K562 (cell line): ENCODE measurements at regions not wholly inside any gene's neighbourhood (a gene's known extent, or its start where the extent isn't known, plus 50 kb on each side); places are given as distances from the start of the nearest gene placed in this dataset.

Experiments
- ATAC-seq: fragments of 200-7000 bp; cut with Tn5 transposase; 3 replicates; pipeline ENCODE4 v1.9.1; 2020; ENCODE audit warnings: moderate library complexity
- BruUV-seq: library from RNA; stranded (reverse); fragments of 400-500 nt; replicated peaks from 2 replicates; lab custom pipeline; 2021; lab: Mats Ljungman, UMichigan
- CTCF ChIA-PET: fragments of 300-600 bp; formaldehyde crosslinking; extraction: SDS; loops from one replicate; lab custom pipeline; 2021; ENCODE audit warnings: low intra/inter-chr PET ratio; lab: Yijun Ruan, JAX
- POLR2A ChIA-PET: fragments of 300-600, 350-650 bp; sonication (Branson Sonifier 250); formaldehyde crosslinking; extraction: SDS; loops from one replicate; lab custom pipeline; 2021; ENCODE audit warnings: antibody characterized with exemption, inconsistent platforms; lab: Yijun Ruan, JAX
- DNase-seq, 4 experiments: peaks; one replicate each; pipeline versions ENCODE4 v3.0.0 to v3.0.0-alpha.2; 2011 to 2018; ENCODE audit warnings: low spot score in 3 of 4, mixed read lengths in 3 of 4; ENCODE audit errors: extremely low read depth in 1 of 4
- FAIRE-seq: peaks from 2 replicates; lab custom pipeline; 2011; peaks lifted over from hg19 to GRCh38; lab: Jason Lieb, UNC
- H2AFZ ChIP-seq: 2 replicates; pipeline ENCODE4 v1.6.0; 2011; ENCODE audit warnings: low read depth, low read length, control low read depth, inconsistent platforms
- H3K27ac ChIP-seq: fragments of 200-600 bp; 3 replicates; pipeline ENCODE4 v1.8.0; 2011; ENCODE audit warnings: low read depth, mild to moderate bottlenecking, control low read depth, inconsistent platforms, low read length, moderate library complexity, mixed read lengths; ENCODE audit errors: extremely low read depth
- H3K27me3 ChIP-seq, 2 experiments: fragments of 300-600 bp in 1 of 2; 2 replicates in 1 of 2; 3 replicates in 1 of 2; pipeline versions ENCODE4 v1.6.0 to v1.8.0; 2011; ENCODE audit warnings: inconsistent platforms in 2 of 2, low read length in 2 of 2, mild to moderate bottlenecking in 1 of 2, mixed read lengths in 1 of 2, moderate library complexity in 1 of 2; ENCODE audit not compliant: control insufficient read depth in 2 of 2, insufficient read depth in 2 of 2
- H3K36me3 ChIP-seq: fragments of 300-600 bp; 3 replicates; pipeline ENCODE4 v1.8.0; 2011; ENCODE audit warnings: mild to moderate bottlenecking, low read length, inconsistent platforms; ENCODE audit not compliant: control insufficient read depth, insufficient read depth
- H3K4me1 ChIP-seq, 2 experiments: fragments of 200-600 bp in 1 of 2; replicated peaks in 1 of 2; 2 replicates in 1 of 2; 3 replicates in 1 of 2; pipeline versions ENCODE4 v1.5.1 to v1.8.0; 2011; ENCODE audit warnings: inconsistent platforms in 2 of 2, low read length in 2 of 2, mild to moderate bottlenecking in 1 of 2, mixed read lengths in 1 of 2, moderate library complexity in 1 of 2; ENCODE audit not compliant: control insufficient read depth in 2 of 2, insufficient read depth in 2 of 2
- H3K4me2 ChIP-seq: 2 replicates; pipeline ENCODE4 v1.6.1; 2011; ENCODE audit warnings: low read length, control low read depth, inconsistent platforms, mixed read lengths; ENCODE audit not compliant: insufficient read depth
- H3K4me3 ChIP-seq: fragments of 200-600 bp; sonication (generic), shearing (Covaris generic); 2 replicates; pipeline ENCODE4 v1.5.1; 2016; ENCODE audit warnings: control low read depth, inconsistent platforms
- H3K79me2 ChIP-seq: fragments of 200-600 bp; 3 replicates; pipeline ENCODE4 v1.8.0; 2011; ENCODE audit warnings: low read length, inconsistent platforms; ENCODE audit not compliant: control insufficient read depth, insufficient read depth
- H3K9ac ChIP-seq, 2 experiments: 2 replicates each; pipeline versions ENCODE4 v1.6.0 to v1.6.1; 2011; ENCODE audit warnings: low read depth in 2 of 2, low read length in 2 of 2, control low read depth in 1 of 2, inconsistent platforms in 1 of 2, mild to moderate bottlenecking in 1 of 2, mixed read lengths in 1 of 2; ENCODE audit not compliant: insufficient read depth in 1 of 2
- H3K9me1 ChIP-seq: one replicate; pipeline ENCODE4 v1.6.0; 2011; ENCODE audit warnings: inconsistent platforms, mild to moderate bottlenecking, low read length, moderate library complexity; ENCODE audit not compliant: control insufficient read depth, insufficient read depth
- H3K9me3 ChIP-seq: replicated peaks from 2 replicates; pipeline ENCODE4 v1.5.1; 2011; ENCODE audit warnings: low read depth, low read length, inconsistent platforms; ENCODE audit not compliant: control insufficient read depth, insufficient read depth
- H4K20me1 ChIP-seq: replicated peaks from 2 replicates; pipeline ENCODE4 v1.6.1; 2011; ENCODE audit warnings: low read length, inconsistent platforms, mixed read lengths; ENCODE audit not compliant: control insufficient read depth, insufficient read depth
- HDAC8 ChIP-seq: fragments of 450-650 bp; IDR thresholded peaks from 2 replicates; pipeline ENCODE4 v1.6.1; 2016; ENCODE audit warnings: mild to moderate bottlenecking, missing genetic modification characterization, moderate library complexity, missing compliant biosample characterization
- MAFG ChIP-seq: fragments of 450-650 bp; conservative IDR thresholded peaks from 2 replicates; pipeline ENCODE4 v1.6.1; 2016; ENCODE audit warnings: missing genetic modification characterization, missing compliant biosample characterization
- POU5F1 ChIP-seq: fragments of 150-350 bp; IDR thresholded peaks from 2 replicates; pipeline ENCODE4 v1.6.1; 2014; ENCODE audit warnings: borderline replicate concordance, low read length, low read depth, mild to moderate bottlenecking; ENCODE audit not compliant: partially characterized antibody
- SPI1 ChIP-seq: IDR thresholded peaks from 2 replicates; pipeline ENCODE4 v1.6.1; 2011; ENCODE audit warnings: low read depth, low read length, control low read depth, borderline replicate concordance
- TAF9B ChIP-seq: fragments of 450-650 bp; IDR thresholded peaks from 2 replicates; pipeline ENCODE4 v1.6.1; 2018; ENCODE audit warnings: mild to moderate bottlenecking; ENCODE audit not compliant: partially characterized antibody
- ZNF316 ChIP-seq: fragments of 450-650 bp; IDR thresholded peaks from 2 replicates; pipeline ENCODE4 v1.6.1; 2016
- WGBS: fragments of 100-300 bp; shearing (Covaris generic); methylation state at CpG from one replicate; pipeline ENCODE4 v1.1.6; 2016; ENCODE audit warnings: low coverage, mixed read lengths; ENCODE audit not compliant: insufficient coverage; ENCODE audit errors: missing lambda C conversion rate; 5-methylcytosine and 5-hydroxymethylcytosine counted together
- in situ Hi-C: fragments of 300-500 bp; cut with MboI; formaldehyde crosslinking; loops from 4 replicates; pipeline ENCODE4 v1.15.0; 2018; ENCODE audit warnings: inconsistent platforms, mixed read lengths
- intact Hi-C: fragments of 100-400 bp; cut with micrococcal nuclease; formaldehyde crosslinking; loops from 2 replicates; pipeline ENCODE4 v1.14.2; 2022
- TF ChIP-seq, protein P1 (sequence below): fragments of 450-650 bp; formaldehyde crosslinking; IDR thresholded peaks from 2 replicates; pipeline ENCODE4 v1.4.0; 2020; ENCODE audit warnings: mild to moderate bottlenecking, mixed read lengths

DNA sequence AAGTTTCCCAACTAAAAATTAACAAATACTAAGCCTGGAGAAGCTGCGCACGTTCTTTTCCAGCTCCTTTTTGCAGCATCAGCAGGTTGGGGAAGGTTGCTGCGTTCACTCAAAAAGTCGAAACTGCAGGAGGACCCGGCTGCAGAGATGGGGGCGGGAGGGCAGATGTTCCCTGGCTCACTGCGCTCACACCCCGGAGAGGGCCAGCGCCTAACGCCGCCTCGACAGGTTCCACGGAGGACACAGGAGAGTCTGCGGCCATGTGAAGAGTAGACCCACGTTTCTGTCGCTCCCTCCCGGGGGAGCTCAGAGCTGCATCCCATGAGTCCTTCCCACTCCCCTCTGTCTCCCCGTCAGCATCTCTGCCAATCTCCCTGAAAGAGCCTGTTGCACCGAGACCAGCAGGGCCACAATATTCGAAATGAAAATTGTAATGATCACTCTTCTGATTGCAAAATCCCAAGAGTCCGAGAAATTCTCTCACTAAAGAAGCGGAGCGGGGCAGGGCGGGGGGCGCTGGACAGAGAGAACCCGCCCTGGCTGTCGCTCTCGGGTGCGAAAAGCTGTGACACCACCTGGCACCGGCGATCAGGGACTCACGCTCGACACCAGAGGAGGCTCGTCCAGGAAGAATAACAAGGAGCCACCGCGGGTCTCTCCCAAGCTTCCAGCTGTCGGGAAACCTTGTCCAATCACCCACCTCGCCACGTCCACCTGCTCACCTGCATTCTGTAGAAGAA lies 131.5 kb upstream of the PFKP start:
- intact Hi-C loops: no loop called here
- H3K4me3 ChIP-seq: no peak overlapping the region
- H3K36me3 ChIP-seq: no peaks in the 10 kb centered on the region
- H4K20me1 ChIP-seq: no peaks in the 10 kb centered on the region
- no peaks in the 10 kb centered on the region for H3K9me1 ChIP-seq
- ATAC-seq: no peak
- no TSS peak for BruUV-seq
- no peak for DNase-seq
- POLR2A ChIA-PET: no interaction called here
- H3K4me1 ChIP-seq: no peaks in the 10 kb centered on the region
- no peak overlapping the region; a peak in 1 of 4 replicates for H3K9ac ChIP-seq
- H3K79me2 ChIP-seq: no peaks in the 10 kb centered on the region
- WGBS: 2% methylated on average over 36 of the region's 39 CpGs
- in situ Hi-C loops: no loop called here
- peaks cover 24 to 51% of the 10 kb centered on the region in 2 experiments for H3K27me3 ChIP-seq
- no peak overlapping the region for H3K27ac ChIP-seq
- TF ChIP-seq HDAC8 (tag) (no peak), ZNF316 (peak; percentile 44), MAFG (tag) (0 out of 2 replicates have a peak, but pooled peaks have one; percentile 32)
- no peak for FAIRE-seq
- no peak overlapping the region for H2AFZ ChIP-seq
- H3K4me2 ChIP-seq: no peak overlapping the region
- CTCF ChIA-PET: interaction anchor here (0.5 kb wide), 1 partner anchor 176 kb away, joined by 3 read pairs; no protein-coding TSS in a partner anchor
- 0 out of 2 replicates have a peak, but pooled peaks cover 1% of the 10 kb centered on the region for H3K9me3 ChIP-seq

- no peaks in the 10 kb centered on the region for H3K79me2 ChIP-seq
- H3K4me3 ChIP-seq: no peak overlapping the region
- no peaks in the 10 kb centered on the region for H3K9me1 ChIP-seq
- H3K27me3 ChIP-seq: peaks cover 24 to 48% of the 10 kb centered on the region in 2 experiments
- H2AFZ ChIP-seq: no peak overlapping the region
- ChIA-PET POLR2A (interaction anchor here (0.6 kb wide), 1 partner anchor 119 kb away, joined by 3 read pairs; no protein-coding TSS in a partner anchor), CTCF (no interaction called here)
- 0 out of 2 replicates have a peak, but pooled peaks cover 1% of the 10 kb centered on the region for H3K9me3 ChIP-seq
- intact Hi-C loops (no loop called here), in situ Hi-C loops (no loop called here)
- H4K20me1 ChIP-seq: no peaks in the 10 kb centered on the region
- no peaks in the 10 kb centered on the region for H3K36me3 ChIP-seq
- no peak overlapping the region for H3K4me2 ChIP-seq
- no peaks in the 10 kb centered on the region for H3K4me1 ChIP-seq
- BruUV-seq: no TSS peak
- TF ChIP-seq POU5F1: no peak
- TF ChIP-seq SPI1: peak; percentile 94
- no peak for TF ChIP-seq TAF9B
- TF ChIP-seq, protein P1, sequence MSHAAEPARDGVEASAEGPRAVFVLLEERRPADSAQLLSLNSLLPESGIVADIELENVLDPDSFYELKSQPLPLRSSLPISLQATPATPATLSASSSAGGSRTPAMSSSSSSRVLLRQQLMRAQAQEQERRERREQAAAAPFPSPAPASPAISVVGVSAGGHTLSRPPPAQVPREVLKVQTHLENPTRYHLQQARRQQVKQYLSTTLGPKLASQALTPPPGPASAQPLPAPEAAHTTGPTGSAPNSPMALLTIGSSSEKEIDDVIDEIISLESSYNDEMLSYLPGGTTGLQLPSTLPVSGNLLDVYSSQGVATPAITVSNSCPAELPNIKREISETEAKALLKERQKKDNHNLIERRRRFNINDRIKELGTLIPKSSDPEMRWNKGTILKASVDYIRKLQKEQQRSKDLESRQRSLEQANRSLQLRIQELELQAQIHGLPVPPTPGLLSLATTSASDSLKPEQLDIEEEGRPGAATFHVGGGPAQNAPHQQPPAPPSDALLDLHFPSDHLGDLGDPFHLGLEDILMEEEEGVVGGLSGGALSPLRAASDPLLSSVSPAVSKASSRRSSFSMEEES: no peak
- TF ChIP-seq, all 486 proteins: peak for 1
- WGBS: 0% methylated on average over 7 of the region's 7 CpGs
- no peak for FAIRE-seq
- DNase-seq: no peak
- peak; percentile 51; the same call in 1 of the 3 replicates for ATAC-seq
- no peak overlapping the region for H3K9ac ChIP-seq
- H3K27ac ChIP-seq: no peak overlapping the region
Observed at GRCh38 chr10:2933924-2934323, 133.4 kb upstream of the PFKP start.
